SU-DHL-6 (cell line): ENCODE measurements at regions not wholly inside any gene's neighbourhood (a gene's known extent, or its start where the extent isn't known, plus 50 kb on each side); places are given as distances from the start of the nearest gene placed in this dataset.

Experiments used
- CTCF ChIP-seq: fragments of 200-600 bp; sonication (generic); IDR thresholded peaks from one replicate; pipeline ENCODE4 v1.5.1; 2017; ENCODE audit warnings: antibody characterized with exemption, mild to moderate bottlenecking, low read length, moderate library complexity; ENCODE audit not compliant: insufficient read depth, poor library complexity, severe bottlenecking
- EZH2phosphoT487 ChIP-seq: fragments of 200-600 bp; sonication (generic), shearing (Covaris generic); conservative IDR thresholded peaks from 2 replicates; pipeline ENCODE4 v1.6.1; 2018; ENCODE audit warnings: mild to moderate bottlenecking, antibody characterized with exemption, low read length, moderate library complexity, mixed read lengths

GRCh38 chr6:134415656-134416055 is 97.7 kb upstream of the SGK1 start:
- TF ChIP-seq CTCF (no peak), EZH2phosphoT487 (no peak)
